Neural progenitor cell (in vitro differentiated cells): ENCODE measurements at regions not wholly inside any gene's neighbourhood (a gene's known extent, or its start where the extent isn't known, plus 50 kb on each side); places are given as distances from the start of the nearest gene placed in this dataset.
"Not testable (repeated sequence)": the region's sequence is repeated elsewhere in the genome, so short reads cannot be mapped to it uniquely, and the experiment has no call there.

Experiments used
- EZH2phosphoT487 ChIP-seq: fragments of 200-600 bp; sonication (generic); IDR thresholded peaks from 2 replicates; pipeline ENCODE4 v1.6.1; 2017; ENCODE audit warnings: antibody characterized with exemption
- TF ChIP-seq, protein P1 (sequence below): fragments of 200-600 bp; sonication (generic); IDR thresholded peaks from 2 replicates; pipeline ENCODE4 v1.5.1; 2017; ENCODE audit warnings: antibody characterized with exemption, mild to moderate bottlenecking

DNA sequence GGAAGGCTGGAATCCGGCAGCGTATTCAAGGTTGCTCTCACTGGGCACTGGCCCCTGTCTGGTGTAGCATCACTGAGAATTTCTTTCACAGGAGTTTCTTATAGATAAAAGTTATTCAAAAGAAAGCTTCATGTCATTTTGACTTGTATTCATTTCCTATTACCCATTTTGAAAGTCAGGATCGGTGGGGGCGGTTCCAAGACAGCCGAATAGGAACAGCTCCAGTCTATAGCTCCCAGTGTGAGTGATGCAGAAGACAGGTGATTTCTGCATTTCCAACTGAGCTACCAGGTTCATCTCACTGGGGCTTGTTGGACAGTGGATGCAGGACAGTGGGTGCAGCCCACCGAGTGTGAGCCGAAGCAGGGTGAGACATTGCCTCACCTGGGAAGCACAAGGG lies 51.5 kb upstream of the CDC42EP3 start:
- TF ChIP-seq, protein P1, sequence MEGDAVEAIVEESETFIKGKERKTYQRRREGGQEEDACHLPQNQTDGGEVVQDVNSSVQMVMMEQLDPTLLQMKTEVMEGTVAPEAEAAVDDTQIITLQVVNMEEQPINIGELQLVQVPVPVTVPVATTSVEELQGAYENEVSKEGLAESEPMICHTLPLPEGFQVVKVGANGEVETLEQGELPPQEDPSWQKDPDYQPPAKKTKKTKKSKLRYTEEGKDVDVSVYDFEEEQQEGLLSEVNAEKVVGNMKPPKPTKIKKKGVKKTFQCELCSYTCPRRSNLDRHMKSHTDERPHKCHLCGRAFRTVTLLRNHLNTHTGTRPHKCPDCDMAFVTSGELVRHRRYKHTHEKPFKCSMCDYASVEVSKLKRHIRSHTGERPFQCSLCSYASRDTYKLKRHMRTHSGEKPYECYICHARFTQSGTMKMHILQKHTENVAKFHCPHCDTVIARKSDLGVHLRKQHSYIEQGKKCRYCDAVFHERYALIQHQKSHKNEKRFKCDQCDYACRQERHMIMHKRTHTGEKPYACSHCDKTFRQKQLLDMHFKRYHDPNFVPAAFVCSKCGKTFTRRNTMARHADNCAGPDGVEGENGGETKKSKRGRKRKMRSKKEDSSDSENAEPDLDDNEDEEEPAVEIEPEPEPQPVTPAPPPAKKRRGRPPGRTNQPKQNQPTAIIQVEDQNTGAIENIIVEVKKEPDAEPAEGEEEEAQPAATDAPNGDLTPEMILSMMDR, result not testable (repeated sequence)
- TF ChIP-seq EZH2phosphoT487, result not testable (repeated sequence)
